IMR-90 (cell line): ENCODE measurements at regions not wholly inside any gene's neighbourhood (a gene's known extent, or its start where the extent isn't known, plus 50 kb on each side); places are given as distances from the start of the nearest gene placed in this dataset.

Experiments used
- ATAC-seq: fragments of 200-7000 bp; cut with Tn5 transposase; 2 replicates; pipeline ENCODE4 v1.9.1; 2020; ENCODE audit warnings: low read depth, mild to moderate bottlenecking, moderate library complexity
- BruUV-seq: library from RNA; stranded (reverse); fragments of 400-500 nt; replicated peaks from 2 replicates; lab custom pipeline; 2021; lab: Mats Ljungman, UMichigan
- CTCF ChIA-PET: fragments of 300-600 bp; formaldehyde crosslinking; extraction: SDS; loops from one replicate; lab custom pipeline; 2021; ENCODE audit warnings: antibody characterized with exemption; lab: Yijun Ruan, JAX
- POLR2A ChIA-PET: fragments of 300-600 bp; sonication (Branson Sonifier 250); formaldehyde crosslinking; loops from one replicate; lab custom pipeline; 2022; ENCODE audit warnings: antibody characterized with exemption; ENCODE audit not compliant: unreplicated experiment; lab: Charles Lee
- DNase-seq: peaks from one replicate; pipeline ENCODE4 v3.0.0; 2013
- H2AFZ ChIP-seq: replicated peaks from 2 replicates; pipeline ENCODE3; 2013; ENCODE audit warnings: low read length, mild to moderate bottlenecking; ENCODE audit not compliant: poor library complexity
- H2AK5ac ChIP-seq: 2 replicates; pipeline ENCODE4 v1.6.1; 2013; ENCODE audit warnings: low read depth, low read length, inconsistent platforms
- H2AK9ac ChIP-seq: replicated peaks from 2 replicates; pipeline ENCODE3; 2013; ENCODE audit warnings: mild to moderate bottlenecking, low read depth, low read length, moderate library complexity; ENCODE audit not compliant: poor library complexity
- H2BK120ac ChIP-seq: 2 replicates; pipeline ENCODE4 v1.6.1; 2013; ENCODE audit warnings: low read depth, low read length, inconsistent platforms
- H2BK15ac ChIP-seq: 3 replicates; pipeline ENCODE4 v1.6.1; 2013; ENCODE audit warnings: low read depth, low read length, inconsistent platforms
- H2BK20ac ChIP-seq: 2 replicates; pipeline ENCODE4 v1.6.1; 2013; ENCODE audit warnings: low read depth, mild to moderate bottlenecking, inconsistent platforms, low read length, moderate library complexity
- H2BK5ac ChIP-seq: 2 replicates; pipeline ENCODE4 v1.6.1; 2013; ENCODE audit warnings: mild to moderate bottlenecking, low read depth, low read length, inconsistent platforms; ENCODE audit not compliant: poor library complexity, severe bottlenecking
- H3K14ac ChIP-seq: replicated peaks from 2 replicates; pipeline ENCODE4 v1.6.1; 2013; ENCODE audit warnings: low read depth, low read length, inconsistent platforms
- H3K18ac ChIP-seq: 2 replicates; pipeline ENCODE4 v1.6.1; 2013; ENCODE audit warnings: low read depth, low read length, control low read depth
- H3K23ac ChIP-seq: 2 replicates; pipeline ENCODE4 v1.6.1; 2013; ENCODE audit warnings: low read depth, low read length, inconsistent platforms
- H3K27ac ChIP-seq: 2 replicates; pipeline ENCODE4 v1.5.1; 2013; ENCODE audit warnings: mild to moderate bottlenecking, control low read depth, low read length; ENCODE audit not compliant: insufficient read depth
- H3K27me3 ChIP-seq: 2 replicates; pipeline ENCODE4 v1.6.1; 2013; ENCODE audit warnings: low read length; ENCODE audit not compliant: control insufficient read depth, insufficient read depth
- H3K36me3 ChIP-seq: 2 replicates; pipeline ENCODE4 v1.6.1; 2013; ENCODE audit warnings: low read length, mixed read lengths; ENCODE audit not compliant: control insufficient read depth, insufficient read depth
- H3K4ac ChIP-seq: 2 replicates; pipeline ENCODE4 v1.6.1; 2013; ENCODE audit warnings: low read depth, low read length, inconsistent platforms
- H3K4me1 ChIP-seq: 2 replicates; pipeline ENCODE4 v1.6.1; 2013; ENCODE audit warnings: low read length, mixed read lengths; ENCODE audit not compliant: control insufficient read depth, insufficient read depth
- H3K4me2 ChIP-seq: 2 replicates; pipeline ENCODE4 v1.6.1; 2013; ENCODE audit warnings: low read depth, mild to moderate bottlenecking, control low read depth, low read length, moderate library complexity
- H3K4me3 ChIP-seq: 2 replicates; pipeline ENCODE4 v1.5.1; 2013; ENCODE audit warnings: low read depth, mild to moderate bottlenecking, control low read depth, low read length, moderate library complexity; ENCODE audit not compliant: insufficient read depth
- H3K56ac ChIP-seq: 2 replicates; pipeline ENCODE4 v1.6.1; 2013; ENCODE audit warnings: low read length, inconsistent platforms; ENCODE audit not compliant: insufficient read depth; ENCODE audit errors: extremely low read depth
- H3K79me1 ChIP-seq, 2 experiments: 2 replicates each; pipeline ENCODE4 v1.6.1; 2013; ENCODE audit warnings: low read length in 2 of 2, inconsistent platforms in 1 of 2, low read depth in 1 of 2
- H3K9ac ChIP-seq: 2 replicates; pipeline ENCODE4 v1.6.1; 2013; ENCODE audit warnings: low read depth, low read length, control low read depth
- H3K9me1 ChIP-seq: 2 replicates; pipeline ENCODE4 v1.6.1; 2013; ENCODE audit warnings: low read length, inconsistent platforms; ENCODE audit not compliant: insufficient read depth
- H3K9me3 ChIP-seq: 2 replicates; pipeline ENCODE4 v1.6.1; 2013; ENCODE audit warnings: low read length; ENCODE audit not compliant: control insufficient read depth, insufficient read depth
- H4K20me1 ChIP-seq: 2 replicates; pipeline ENCODE4 v1.6.1; 2013; ENCODE audit warnings: low read length, inconsistent platforms; ENCODE audit not compliant: insufficient read depth
- H4K5ac ChIP-seq: 2 replicates; pipeline ENCODE4 v1.6.1; 2013; ENCODE audit warnings: mild to moderate bottlenecking, low read depth, low read length, control low read depth
- H4K8ac ChIP-seq, 2 experiments: 2 replicates each; pipeline ENCODE4 v1.6.1; 2013; ENCODE audit warnings: low read depth in 2 of 2, low read length in 2 of 2, control low read depth in 1 of 2, inconsistent platforms in 1 of 2
- H4K91ac ChIP-seq: 2 replicates; pipeline ENCODE4 v1.6.1; 2013; ENCODE audit warnings: low read depth, low read length, inconsistent platforms; ENCODE audit not compliant: insufficient read depth
- BHLHE40 ChIP-seq: fragments of 150-350 bp; IDR thresholded peaks from 2 replicates; pipeline ENCODE4 v1.6.1; 2016; ENCODE audit warnings: mild to moderate bottlenecking, low read depth, low read length
- CHD1 ChIP-seq: IDR thresholded peaks from 2 replicates; pipeline ENCODE4 v1.6.1; 2012; ENCODE audit warnings: low read depth, low read length, improper control_type of control experiment
- CTCF ChIP-seq: conservative IDR thresholded peaks from 2 replicates; pipeline ENCODE4 v1.5.1; 2012; ENCODE audit warnings: mild to moderate bottlenecking, low read depth, low read length, improper control_type of control experiment
- ELK1 ChIP-seq: fragments of 150-350 bp; IDR thresholded peaks from 2 replicates; pipeline ENCODE4 v1.6.1; 2016; ENCODE audit warnings: low read depth, mild to moderate bottlenecking, low read length, moderate library complexity, borderline replicate concordance
- MAFK ChIP-seq: IDR thresholded peaks from 2 replicates; pipeline ENCODE4 v1.6.1; 2012; ENCODE audit warnings: low read depth, low read length, improper control_type of control experiment
- MAZ ChIP-seq: IDR thresholded peaks from 2 replicates; pipeline ENCODE4 v1.6.1; 2012; ENCODE audit warnings: low read depth, mild to moderate bottlenecking, low read length, improper control_type of control experiment, moderate library complexity, borderline replicate concordance
- NFE2L2 ChIP-seq: fragments of 150-350 bp; IDR thresholded peaks from 2 replicates; pipeline ENCODE4 v1.6.1; 2016; ENCODE audit warnings: low read depth, mild to moderate bottlenecking, low read length
- POLR2A ChIP-seq: IDR thresholded peaks from 2 replicates; pipeline ENCODE4 v1.6.1; 2012; ENCODE audit warnings: mild to moderate bottlenecking, low read depth, low read length
- RAD21 ChIP-seq: IDR thresholded peaks from 2 replicates; pipeline ENCODE4 v1.6.1; 2012; ENCODE audit warnings: low read length, improper control_type of control experiment
- RFX5 ChIP-seq: IDR thresholded peaks from 2 replicates; pipeline ENCODE4 v1.8.0; 2012; ENCODE audit warnings: low read depth, mild to moderate bottlenecking, low read length, moderate library complexity
- SMC3 ChIP-seq: fragments of 150-350 bp; IDR thresholded peaks from 2 replicates; pipeline ENCODE4 v1.6.1; 2016; ENCODE audit warnings: low read depth, mild to moderate bottlenecking, antibody characterized with exemption, low read length, moderate library complexity
- USF2 ChIP-seq: fragments of 150-350 bp; IDR thresholded peaks from 2 replicates; pipeline ENCODE4 v1.6.1; 2017; ENCODE audit warnings: mild to moderate bottlenecking, antibody characterized with exemption, low read length, low read depth
- WGBS, 2 experiments: methylation state at CpG; one replicate each; pipeline versions ENCODE4 v1.1.5 to v1.1.7; 2013; ENCODE audit warnings: missing lambda C conversion rate in 2 of 2; ENCODE audit not compliant: insufficient read length in 1 of 2; ENCODE audit errors: extremely low coverage in 2 of 2; 5-methylcytosine and 5-hydroxymethylcytosine counted together
- dilution Hi-C: fragments of 300-500 bp; cut with HindIII; formaldehyde crosslinking; loops from one replicate; pipeline ENCODE4 v1.14.3; 2018; ENCODE audit warnings: low sequenced_read_pairs; ENCODE audit not compliant: unreplicated experiment
- in situ Hi-C: fragments of 300-500 bp; cut with MboI; formaldehyde crosslinking; loops from 3 replicates; pipeline ENCODE4 v1.14.3; 2019; ENCODE audit warnings: low sequenced_read_pairs, inconsistent platforms, mixed read lengths
- intact Hi-C: fragments of 100-400 bp; cut with micrococcal nuclease; formaldehyde crosslinking; loops from 2 replicates; pipeline ENCODE4 v1.10.0; 2022

GRCh38 chr3:27545061-27545460, 60.9 kb upstream of the SLC4A7 start:
- Histone ChIP-seq H2AK9ac (no peak overlapping the region), H3K23ac (peak overlapping the region; percentile 60; the same call in 1 of the 2 replicates), H3K18ac (peak overlapping the region; percentile 89; the same call in 1 of the 2 replicates), H3K4ac (peak overlapping the region; percentile 93), H3K9ac (no peak overlapping the region), H3K27ac (peak overlapping the region; percentile 59; the same call in 1 of the 2 replicates), H3K4me1 (peaks cover 2% of the 10 kb centered on the region; the same call in 1 of the 2 replicates), H2AK5ac (peak overlapping the region; percentile 91), H2BK120ac (peak overlapping the region; percentile 92), H3K4me2 (no peak overlapping the region), H3K9me3 (no peaks in the 10 kb centered on the region), H3K56ac (peak overlapping the region; percentile 75; the same call in 1 of the 2 replicates), H3K36me3 (no peaks in the 10 kb centered on the region), H2BK15ac (peak overlapping the region; percentile 96; the same call in 2 of the 3 replicates), H3K79me1 (peaks cover 0 to 4% of the 10 kb centered on the region in 2 experiments; a peak in 1 of 4 replicates), H4K20me1 (no peaks in the 10 kb centered on the region), H2BK5ac (peak overlapping the region; percentile 96), H4K91ac (peak overlapping the region; percentile 83), H2AFZ (no peak overlapping the region), H2BK20ac (peak overlapping the region; percentile 97), H4K8ac (peak overlapping the region; percentile 51 to 72), H3K14ac (peak overlapping the region; percentile 94), H3K4me3 (no peak overlapping the region), H3K27me3 (no peaks in the 10 kb centered on the region), H3K9me1 (peaks cover 5% of the 10 kb centered on the region; the same call in 1 of the 2 replicates), H4K5ac (peak overlapping the region; percentile 73; the same call in 1 of the 2 replicates)
- in situ Hi-C loops (no loop called here), dilution Hi-C loops (no loop called here), intact Hi-C loops (no loop called here)
- POLR2A ChIA-PET: no interaction called here
- DNase-seq: no peak
- BruUV-seq: no TSS peak
- CTCF ChIA-PET: no interaction called here
- WGBS, 2 experiments: no CpG with 5 or more reads among the region's 1 CpG
- TF ChIP-seq SMC3 (no peak), CTCF (no peak), NFE2L2 (no peak), USF2 (no peak), CHD1 (no peak), BHLHE40 (no peak), ELK1 (no peak), RAD21 (no peak), RFX5 (no peak), MAFK (no peak), POLR2A (no peak), MAZ (no peak)
- ATAC-seq: peak; percentile 28; the same call in 1 of the 2 replicates
